Hindlimb muscle (tissue), 1 donor: ENCODE measurements at regions not wholly inside any gene's neighbourhood (a gene's known extent, or its start where the extent isn't known, plus 50 kb on each side); places are given as distances from the start of the nearest gene placed in this dataset.
"Not testable (repeated sequence)": the region's sequence is repeated elsewhere in the genome, so short reads cannot be mapped to it uniquely, and the experiment has no call there.

Experiments used
- DNase-seq: peaks from one replicate; pipeline ENCODE4 v3.0.0-alpha.2; 2013

- DNase-seq: no peak
Measured at GRCh38 chr2:224174521-224174920, 135.4 kb upstream of the SERPINE2 start.

DNA sequence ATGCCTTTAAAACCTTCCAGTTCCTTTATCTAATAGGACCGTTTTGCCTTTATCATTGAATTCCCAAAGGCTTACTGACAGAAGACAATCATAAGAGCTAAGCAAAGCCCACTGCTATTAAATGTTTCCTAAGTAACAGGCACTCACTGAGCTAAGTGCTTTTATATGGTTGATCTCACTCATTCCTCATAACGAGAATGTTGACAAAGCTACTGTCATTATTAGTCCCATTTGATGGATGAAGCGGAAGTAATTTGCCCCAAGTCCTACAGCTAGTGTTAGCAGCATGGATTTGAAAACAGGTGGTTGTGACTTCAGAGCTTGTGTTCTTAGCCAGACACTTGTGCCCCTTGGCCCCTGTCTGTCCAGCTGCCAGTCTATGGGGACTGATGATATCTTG, 134.8 kb upstream of the SERPINE2 start:
- DNase-seq: no peak

DNA sequence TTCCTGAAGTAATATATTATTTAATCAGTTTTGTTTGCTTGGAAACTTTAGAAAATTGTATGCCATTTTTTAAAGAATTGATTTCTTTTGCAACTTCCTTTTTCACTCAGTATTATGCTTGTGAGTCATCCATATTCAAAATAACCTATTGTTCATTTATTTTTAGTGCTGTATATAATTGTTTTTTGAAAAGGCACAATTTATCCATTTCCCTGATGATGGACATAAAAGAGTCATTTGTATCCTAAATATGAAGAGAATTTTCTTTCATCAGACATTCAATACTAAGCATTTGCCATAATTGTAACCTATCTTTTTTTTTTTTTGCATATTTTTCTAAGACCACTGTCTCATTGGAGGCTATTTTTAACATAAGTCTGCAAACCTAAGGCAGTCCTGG, 134.1 kb upstream of the SERPINE2 start:
- no peak for DNase-seq

DNA sequence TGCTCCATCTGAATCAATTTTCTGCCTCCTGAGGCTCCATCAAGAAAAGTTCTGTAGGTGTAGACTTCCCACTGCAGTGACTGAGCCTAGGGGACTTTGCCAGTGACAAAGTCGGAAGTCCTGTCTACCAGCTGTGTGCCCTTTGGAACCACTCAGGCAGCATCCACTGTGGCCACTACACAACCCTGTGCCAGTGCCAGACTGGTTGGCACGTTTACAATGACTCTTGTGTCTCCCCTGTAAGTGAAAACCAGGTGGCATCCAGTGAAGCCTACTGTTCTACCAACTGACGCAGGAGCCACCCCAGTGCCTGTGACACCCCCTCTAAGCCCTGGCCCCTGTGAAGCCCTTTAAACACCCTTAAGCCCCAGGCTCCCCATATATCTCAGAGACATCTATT, 132.1 kb upstream of the SERPINE2 start:
- DNase-seq: no peak

DNA sequence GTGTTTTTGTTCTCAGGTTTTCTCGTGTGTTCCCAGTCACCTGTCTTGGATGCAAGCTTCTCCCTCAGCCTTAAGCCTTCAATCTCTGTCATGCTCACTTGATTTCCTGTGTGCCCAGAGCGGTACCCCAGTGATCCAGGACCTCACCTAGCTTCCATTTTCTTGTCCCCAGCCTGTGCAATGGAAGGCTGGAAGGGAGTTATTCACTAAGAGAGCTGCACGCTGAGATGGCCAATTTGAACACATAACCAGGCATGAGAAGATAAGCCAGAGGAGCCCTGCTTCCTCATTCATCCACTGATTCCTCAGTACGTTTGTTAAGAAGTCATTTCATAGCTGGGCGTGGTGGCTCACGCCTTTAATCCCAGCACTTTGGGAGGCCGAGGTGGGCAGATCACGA, 130.8 kb upstream of the SERPINE2 start:
- no peak for DNase-seq

- not testable (repeated sequence) for DNase-seq
Measured at GRCh38 chr2:224167781-224168180, 128.7 kb upstream of the SERPINE2 start.

DNA sequence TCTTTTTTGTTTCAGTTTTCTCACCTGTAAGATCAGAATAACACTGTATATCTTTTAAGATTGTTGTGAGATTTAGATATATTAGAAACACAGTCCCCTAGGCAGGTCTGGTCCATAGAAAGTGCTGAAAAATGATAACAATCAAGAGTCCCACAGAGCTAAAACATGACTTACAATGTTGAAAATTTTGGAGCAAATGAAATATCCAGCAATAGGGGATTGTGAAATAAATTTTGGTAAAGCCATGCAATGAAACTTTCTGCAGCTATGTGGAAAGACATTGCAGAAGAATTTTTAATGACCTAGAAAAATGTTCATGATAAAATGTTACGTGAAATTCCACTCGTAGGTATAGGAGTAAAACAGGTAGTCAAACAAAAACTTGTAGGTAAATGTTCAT, 127.6 kb upstream of the SERPINE2 start:
- DNase-seq: no peak

DNA sequence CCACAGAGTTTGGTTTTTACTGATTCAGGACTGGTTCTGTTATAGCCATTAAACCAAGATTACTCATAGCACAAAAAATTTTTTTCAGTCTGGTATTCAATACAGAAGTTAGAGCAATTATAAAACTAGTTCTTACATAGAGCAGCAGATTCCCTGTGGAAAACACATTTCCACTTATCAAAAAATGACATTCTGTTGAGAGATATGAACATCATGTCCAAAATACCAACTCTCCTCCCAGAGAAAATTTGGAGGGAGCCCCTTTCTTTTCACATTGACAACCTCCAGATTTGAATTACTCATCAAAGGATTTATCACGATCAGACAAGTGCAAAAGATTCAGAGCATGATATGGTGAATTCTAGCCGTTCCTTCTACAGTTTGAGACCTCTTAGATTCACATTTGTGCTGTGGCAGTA, 126.8 kb upstream of the SERPINE2 start:
- DNase-seq: no peak

GRCh38 chr2:224163566-224164307, 124.7 kb upstream of the SERPINE2 start:
- no peak for DNase-seq

- DNase-seq: no peak
Measured at GRCh38 chr2:224162122-224162521, 123.0 kb upstream of the SERPINE2 start.

- DNase-seq: no peak
Measured at GRCh38 chr2:224161712-224162111, 122.6 kb upstream of the SERPINE2 start.

GRCh38 chr2:224160917-224161316, 121.8 kb upstream of the SERPINE2 start:
- DNase-seq: no peak

DNA sequence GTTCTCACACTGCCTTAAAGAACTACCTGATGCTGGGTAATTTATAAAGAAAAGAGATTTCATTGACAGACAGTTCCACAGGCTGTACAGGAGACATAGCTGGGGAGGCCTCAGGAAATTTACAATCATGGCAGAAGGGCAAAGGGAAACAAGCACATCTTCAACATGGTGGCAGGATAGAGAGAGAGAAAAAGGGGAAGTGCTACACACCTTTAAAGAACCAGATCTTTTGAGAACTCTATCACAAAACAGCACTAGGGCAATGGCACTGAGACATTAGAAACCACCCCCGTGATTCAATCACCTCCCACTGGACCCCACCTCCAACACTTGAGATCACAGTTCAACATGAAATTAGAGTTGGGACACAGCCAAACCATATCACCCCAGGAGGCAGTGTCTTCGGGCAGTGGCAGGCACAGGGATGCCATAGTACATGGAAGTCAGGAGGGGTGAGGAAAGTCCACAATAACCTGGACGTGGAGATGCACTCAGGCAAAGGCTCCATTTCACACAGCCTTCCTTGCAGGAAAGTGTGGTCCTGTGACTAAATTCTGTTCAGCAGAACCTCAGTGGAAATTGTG, 120.4 kb upstream of the SERPINE2 start:
- DNase-seq: no peak

DNA sequence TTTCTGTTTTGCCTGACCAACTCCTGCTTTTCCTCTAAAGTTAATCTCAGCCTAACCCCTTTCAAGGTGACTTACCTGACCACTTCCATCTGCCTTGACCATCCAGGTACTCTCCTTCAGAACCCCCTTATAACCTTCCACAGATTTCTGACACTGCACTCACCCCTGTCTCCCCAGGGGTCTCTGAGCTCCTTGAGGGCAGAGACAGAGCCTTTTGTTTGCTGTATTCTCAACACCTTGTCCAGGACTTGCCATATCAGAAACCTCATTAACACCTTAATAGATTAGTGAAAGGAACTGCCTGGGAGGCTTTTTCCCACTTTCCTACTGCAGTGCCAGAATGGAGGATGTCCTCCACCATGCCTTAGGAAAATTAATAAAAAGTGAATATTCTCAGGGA, 119.7 kb upstream of the SERPINE2 start:
- no peak for DNase-seq

DNA sequence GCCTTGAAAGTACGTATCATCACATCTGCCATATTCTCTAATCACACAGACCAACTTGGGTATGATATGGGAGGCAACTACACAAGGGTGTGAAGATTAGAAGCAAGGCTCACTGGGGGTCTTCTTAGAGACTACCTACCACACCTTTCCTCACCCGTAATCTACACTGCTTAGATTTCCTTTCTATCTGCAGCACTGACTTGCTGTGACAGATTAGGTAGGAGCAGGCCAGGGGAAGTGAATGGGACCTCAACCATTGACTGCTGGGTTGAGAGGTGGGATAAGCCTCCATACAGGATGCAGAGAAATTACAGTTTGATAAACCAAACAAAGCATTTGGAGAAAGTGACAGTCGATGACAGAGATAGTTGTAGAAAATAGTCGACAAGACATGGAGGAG, 119.0 kb upstream of the SERPINE2 start:
- no peak for DNase-seq

- peak; percentile 62 for DNase-seq
Measured at GRCh38 chr2:224157655-224158054, 118.6 kb upstream of the SERPINE2 start.

DNA sequence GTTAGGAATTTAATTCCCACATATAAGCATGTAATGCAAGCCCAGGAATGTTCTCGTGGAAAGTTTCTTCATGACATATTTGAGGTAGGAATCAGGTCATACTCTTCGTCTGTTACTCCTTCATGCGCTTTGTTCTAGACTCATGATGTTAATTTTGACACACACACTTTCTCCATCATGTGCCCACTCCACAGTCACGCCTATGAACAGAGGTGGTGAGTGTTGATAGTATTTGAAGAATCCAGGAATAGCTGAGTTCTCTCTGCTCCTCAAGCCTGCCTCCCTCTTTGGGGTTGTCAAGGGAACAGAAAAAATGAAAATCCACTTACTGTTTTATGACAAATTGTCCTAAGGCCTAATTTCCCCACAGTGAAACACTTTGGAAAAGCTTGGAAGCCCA, 117.3 kb upstream of the SERPINE2 start:
- DNase-seq: no peak

- DNase-seq: no peak
Measured at GRCh38 chr2:224155896-224156295, 116.8 kb upstream of the SERPINE2 start.

DNA sequence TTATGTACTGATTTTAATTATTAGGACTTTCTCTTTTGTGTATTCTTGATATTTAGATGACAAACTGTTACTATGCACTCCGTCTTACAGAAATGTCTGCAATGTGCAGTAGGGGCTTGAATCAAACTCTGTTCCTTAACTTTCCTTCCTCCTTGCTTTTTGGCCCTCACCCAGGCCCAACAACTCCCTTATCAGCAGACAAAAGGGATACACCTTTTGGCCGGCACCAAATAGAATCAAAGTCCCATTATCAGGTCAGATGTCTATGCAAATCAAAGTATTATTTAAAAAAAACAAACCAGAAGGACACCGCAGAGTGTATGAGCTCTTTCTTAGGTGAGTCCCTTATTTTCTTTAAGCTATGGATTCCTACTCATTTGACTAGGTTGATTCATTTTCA, 116.3 kb upstream of the SERPINE2 start:
- DNase-seq: no peak

- no peak for DNase-seq
Measured at GRCh38 chr2:224151680-224152310, 112.7 kb upstream of the SERPINE2 start.

GRCh38 chr2:224151161-224151560, 112.1 kb upstream of the SERPINE2 start:
- no peak for DNase-seq

DNA sequence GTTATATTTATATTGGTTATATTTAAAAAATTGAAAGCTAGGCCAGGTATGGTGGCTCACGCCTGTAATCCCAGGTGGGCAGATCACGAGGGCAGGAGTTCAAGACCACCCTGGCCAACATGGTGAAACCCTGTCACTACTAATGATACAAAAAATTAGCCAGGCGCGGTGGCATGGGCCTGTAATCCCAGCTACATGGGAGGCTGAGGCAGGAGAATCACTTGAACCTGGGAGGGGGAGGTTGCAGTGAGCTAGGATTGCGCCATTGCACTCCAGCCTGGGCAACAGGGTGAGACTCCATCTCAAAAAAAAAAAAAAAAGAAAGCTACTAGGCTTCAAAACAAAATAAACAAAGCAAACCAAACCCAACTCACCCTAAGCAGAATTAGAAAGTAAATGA, 109.0 kb upstream of the SERPINE2 start:
- not testable (repeated sequence) for DNase-seq

GRCh38 chr2:224147174-224147573, 108.1 kb upstream of the SERPINE2 start:
- no peak for DNase-seq
